RPMI7951 (cell line): ENCODE measurements at regions not wholly inside any gene's neighbourhood (a gene's known extent, or its start where the extent isn't known, plus 50 kb on each side); places are given as distances from the start of the nearest gene placed in this dataset.
"Not testable (repeated sequence)": the region's sequence is repeated elsewhere in the genome, so short reads cannot be mapped to it uniquely, and the experiment has no call there.

Experiments
- DNase-seq: peaks from one replicate; pipeline ENCODE4 v3.0.0-alpha.2; 2012; ENCODE audit warnings: low read depth

DNA sequence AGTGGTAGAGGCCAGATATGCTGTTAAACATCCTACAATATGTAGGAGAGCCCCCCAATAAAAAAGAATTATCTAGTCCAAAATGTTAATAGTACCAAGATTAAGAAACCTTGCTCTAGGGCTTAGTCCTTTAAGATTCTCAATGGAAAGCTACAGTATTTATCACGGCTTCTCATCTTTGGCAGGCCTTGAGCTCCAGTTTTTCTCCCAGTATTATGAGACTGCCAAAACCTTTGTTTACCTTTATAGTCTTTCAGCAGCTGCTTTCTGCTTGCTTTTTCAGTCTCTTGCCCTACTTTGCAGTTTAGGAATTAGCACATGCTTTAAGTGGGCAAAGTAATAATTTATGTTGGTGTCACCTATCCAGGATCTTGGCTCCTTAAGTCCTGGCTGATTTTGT is 59.7 kb downstream of the NHLRC1 start:
- no peak for DNase-seq

DNA sequence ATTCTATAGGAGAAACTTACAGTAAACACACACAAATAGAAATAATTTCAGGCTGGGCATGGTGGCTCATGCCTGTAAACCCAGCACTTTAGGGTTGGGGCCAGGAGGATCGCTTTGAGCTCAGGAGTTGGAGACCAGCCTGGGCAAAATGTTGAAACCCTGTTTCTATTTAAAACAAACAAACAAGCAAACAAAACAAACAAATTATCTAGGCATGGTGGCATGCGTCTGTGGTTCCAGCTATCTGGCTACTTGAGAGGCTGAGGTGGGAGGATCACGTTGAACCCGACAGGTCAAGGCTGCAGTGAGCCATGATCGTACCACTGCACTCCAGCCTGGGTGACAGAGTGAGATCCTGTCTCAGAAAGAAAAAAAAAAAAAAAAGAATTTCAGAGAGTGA is 64.0 kb downstream of the NHLRC1 start:
- DNase-seq, result no peak

DNA sequence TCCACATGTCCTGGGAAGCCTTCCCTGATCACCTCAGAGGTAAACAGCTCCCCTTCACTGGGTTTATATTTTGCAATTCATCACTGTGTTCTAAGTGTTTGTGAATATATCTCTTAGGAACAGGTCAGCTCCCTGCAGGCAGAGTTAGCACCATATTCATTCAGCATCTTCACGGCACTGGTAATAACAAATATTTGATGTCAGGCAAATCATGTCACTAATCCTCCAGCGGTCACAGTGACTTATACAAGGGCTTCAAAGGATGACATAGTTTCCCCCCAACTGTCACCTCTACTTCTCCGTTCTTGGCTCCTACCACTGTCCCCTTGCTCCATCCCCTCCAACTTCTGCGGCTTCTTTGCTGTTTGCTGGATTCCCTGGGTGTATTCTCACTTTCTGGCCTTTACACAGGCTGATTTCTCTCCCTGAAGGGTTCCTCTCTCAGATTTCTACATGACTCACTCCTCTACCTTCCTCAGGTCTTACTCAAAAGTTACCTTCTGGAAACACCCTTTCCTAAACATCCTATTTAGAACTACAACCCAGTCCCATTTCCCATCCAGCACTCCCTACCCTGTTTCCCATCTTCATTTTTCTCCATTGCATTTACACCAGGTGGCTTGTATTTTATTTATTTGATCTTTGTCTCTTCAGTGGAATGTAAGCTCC is 66.6 kb downstream of the NHLRC1 start:
- no peak for DNase-seq

DNA sequence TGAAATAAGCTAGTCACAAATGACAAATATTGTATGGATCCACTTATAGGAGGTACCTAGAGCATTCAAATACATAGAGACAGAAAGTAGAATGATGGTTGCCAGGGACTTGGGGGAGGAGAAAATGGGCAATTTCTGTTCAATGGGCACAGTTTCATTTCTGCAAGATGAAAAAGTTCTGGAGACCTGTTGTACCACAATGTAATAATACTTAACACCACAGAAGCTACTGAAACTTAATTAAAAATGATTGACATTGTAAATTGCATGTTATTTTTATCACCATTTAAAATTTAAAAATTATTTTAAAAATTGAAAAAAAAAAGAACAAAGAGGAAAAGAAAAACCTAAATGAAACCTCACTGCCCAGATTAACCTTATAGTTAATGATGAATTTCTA is 67.4 kb downstream of the NHLRC1 start:
- DNase-seq, result no peak

DNA sequence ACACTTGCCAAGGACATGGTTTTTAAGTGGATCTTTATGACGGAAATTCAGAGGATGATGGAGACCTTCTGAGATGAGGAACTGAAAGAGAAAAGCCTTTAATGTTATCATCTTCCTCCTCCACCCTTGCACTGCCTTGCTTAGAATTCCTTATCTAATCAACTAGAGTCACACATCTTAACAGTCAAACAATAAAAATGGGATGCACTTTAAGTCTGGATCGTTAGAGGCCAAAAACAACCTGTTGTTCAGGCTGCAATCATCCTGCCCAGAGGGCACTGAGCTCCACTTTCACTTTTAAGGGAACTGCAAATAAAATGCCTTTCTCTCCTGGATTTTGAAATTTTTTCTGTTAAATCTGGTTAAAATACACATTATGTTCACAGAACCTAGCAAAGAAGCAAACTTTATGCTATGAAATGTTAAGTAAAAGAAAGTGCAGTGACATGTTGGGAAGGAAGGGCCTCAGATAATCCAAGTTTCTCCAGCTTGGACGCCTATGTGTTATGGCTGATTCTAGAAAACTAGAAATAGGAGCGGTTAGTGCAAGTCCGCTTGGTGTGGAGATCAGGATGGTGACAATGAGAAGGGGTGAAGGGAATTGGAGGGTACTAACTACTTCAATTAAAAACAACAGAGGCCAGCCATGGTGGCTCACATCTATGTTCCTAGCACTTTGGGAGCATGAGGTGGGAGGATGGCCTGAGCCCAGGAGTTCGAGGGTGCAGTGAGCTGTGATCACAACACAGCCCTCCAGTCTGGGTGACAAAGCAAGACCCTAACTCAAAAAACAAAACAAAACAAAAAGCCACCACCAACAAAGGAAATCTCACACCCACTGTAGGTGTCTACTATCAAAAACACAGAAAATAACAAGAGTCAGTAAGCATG is 66.4 kb upstream of the KIF13A start:
- peak; percentile 51 for DNase-seq

DNA sequence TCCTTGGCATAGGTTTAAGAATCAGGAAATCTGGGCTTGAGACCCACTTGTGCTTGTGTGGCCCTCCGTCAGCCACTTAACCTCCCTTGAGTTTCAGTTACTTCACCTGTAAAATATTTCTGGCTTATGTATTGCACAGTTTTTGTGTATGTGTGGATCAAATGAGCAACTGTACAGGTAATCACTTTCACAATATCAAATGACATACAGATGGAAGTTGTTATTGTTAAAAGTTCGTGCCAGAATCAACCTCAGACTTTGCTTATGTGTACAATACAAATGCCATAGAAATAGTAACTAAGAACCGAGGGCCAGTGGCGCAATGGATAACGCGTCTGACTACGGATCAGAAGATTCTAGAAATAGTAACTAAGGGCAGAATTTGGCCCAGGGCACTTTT is 65.6 kb upstream of the KIF13A start:
- DNase-seq, result peak; percentile 53

DNA sequence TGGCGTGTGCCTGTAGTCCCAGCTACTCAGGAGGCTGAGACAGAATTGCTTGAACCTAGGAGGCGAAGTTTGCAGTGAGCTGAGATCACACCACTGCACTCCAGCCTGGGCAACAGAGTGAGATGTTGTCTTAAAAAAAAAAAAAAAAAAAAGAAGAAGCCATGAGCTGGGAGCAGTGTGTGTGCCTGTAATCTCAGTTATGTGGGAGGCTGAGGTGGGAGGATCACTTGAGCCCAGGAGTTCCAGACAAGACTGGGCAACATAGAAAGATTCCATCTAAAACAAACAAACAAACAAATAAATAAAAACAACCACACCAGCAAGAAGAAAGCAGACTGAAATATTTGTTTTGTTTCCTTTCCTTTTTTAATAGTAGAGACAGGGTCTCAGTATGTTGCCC is 62.2 kb upstream of the KIF13A start:
- DNase-seq, result no peak

DNA sequence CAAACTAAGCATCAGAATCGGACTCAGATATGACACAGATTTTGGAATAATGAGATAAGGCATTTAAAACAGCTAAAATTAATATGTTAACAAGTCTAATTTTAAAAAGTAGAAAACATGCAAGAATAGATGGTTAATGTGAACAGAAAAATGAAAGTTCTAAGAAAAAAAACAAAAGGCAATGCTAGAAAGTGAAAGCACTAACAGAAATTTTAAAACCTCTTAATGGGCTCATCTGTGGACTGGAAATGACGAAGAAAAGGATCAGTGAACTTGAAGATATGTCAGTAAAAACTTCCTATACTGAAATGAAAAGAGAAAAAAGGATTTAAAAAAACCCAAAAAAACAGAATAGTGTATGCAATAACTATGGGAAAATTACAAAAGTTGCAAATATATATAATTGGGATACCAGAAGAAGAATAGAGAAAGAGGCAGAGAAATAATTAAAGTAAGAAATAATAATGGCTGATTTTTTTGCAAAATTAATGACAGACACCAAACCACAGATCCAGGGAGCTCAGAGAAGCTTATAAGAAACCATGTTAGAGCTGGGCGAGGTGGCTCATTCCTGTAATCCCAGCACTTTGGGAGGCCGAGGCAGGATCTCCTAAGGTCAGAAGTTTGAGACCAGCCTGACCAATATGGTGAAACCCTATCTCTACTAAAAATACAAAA is 61.7 kb upstream of the KIF13A start:
- no peak for DNase-seq

DNA sequence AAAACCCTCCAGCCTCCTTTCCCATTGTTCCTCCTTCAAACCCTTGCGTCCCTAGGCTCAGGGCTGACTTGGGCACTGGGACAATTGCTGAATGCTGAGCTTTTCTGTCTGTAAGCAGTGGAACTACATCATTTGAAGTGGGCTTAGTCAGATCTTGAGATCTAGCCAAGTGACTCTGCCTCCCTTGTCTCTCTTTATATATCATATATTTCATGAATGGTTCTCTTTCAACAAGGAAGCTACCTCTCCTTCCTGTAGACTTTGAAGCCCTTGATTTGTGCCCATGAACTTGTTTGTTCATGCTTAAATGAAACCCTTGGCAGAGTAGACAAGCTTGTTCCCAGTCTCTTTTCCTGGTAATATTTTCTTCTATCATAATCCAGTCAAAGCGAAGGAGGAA is 60.0 kb upstream of the KIF13A start:
- peak; percentile 46 for DNase-seq

DNA sequence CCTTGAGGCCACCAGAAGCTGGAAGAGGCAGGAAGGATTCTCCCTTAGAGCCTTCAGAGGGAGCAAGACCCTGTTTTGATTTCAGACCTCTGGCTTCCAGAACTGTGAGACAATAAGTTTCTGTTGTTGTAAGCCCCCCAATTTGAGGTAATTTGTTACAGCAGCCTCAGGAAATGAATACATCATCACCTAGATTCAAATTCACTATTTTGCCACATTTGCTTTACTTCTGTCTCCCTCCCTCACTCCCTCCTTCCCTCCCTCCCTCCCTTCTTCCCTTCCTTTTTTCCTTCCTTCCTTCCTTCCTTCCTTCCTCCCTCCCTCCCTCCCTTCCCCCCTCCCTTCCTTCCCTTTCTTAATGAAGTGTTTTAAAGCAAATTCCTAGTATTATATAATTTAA is 58.1 kb upstream of the KIF13A start:
- DNase-seq, result no peak

DNA sequence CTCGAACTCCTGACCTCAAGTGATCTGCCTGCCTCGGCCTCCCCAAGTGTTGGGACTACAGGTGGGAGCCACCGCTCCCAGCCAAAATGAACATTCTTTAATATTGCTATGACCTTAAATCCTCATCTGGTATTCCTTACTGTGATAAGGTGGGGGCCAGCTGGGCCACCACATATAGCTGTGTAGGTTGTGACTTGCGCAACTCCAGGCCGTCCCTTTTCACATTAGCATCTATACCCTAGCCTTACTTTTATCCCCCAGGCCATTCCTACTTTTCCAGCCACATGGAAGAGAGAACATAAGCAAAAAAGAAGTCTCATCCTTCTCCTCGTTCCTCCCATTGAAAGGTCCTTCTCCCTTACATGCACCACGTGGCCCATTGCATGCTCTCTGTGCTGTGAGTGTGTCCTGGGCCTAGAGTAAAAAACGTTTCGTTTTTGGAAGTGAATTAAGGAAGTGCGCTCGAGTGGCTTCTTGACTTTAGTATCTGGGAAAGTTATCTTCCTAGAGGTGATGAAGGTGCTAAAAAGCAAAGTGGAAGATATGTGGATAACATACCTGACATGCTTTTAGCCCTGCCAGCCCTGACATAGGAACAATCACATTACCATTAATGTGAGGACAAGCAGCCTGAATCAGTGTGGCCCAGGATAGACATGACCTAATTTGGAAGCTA is 56.8 kb upstream of the KIF13A start:
- peak; percentile 11 for DNase-seq

DNA sequence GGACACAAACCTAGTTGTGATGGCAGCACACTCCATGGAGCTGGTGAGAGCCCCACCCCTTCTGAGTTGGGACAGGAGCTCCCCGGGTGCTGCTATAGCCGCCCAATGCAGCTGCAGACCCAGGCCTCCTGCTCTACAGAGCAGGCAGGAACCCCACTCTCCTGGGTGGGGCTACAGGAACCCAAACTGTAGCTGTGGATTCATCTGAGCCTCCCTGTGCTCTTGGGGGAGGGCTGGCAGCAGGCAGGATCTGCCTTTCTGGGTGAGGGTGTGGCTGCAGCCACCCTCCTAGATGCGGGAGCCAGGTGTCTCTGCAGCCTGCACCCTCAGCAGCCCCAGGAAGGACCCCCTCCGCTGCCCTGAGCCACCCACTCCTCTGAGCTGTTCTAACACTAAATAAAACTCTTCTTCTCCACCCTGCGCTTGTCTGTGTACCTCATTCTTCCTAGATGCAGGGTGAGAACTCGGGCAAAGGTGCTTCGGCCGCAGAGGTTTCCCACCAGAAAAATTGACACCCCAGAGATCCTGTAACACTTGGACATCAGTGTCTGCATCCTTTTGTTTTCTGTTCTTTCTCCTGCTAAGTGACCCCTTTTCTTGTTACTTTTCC is 55.2 kb upstream of the KIF13A start:
- no peak for DNase-seq

DNA sequence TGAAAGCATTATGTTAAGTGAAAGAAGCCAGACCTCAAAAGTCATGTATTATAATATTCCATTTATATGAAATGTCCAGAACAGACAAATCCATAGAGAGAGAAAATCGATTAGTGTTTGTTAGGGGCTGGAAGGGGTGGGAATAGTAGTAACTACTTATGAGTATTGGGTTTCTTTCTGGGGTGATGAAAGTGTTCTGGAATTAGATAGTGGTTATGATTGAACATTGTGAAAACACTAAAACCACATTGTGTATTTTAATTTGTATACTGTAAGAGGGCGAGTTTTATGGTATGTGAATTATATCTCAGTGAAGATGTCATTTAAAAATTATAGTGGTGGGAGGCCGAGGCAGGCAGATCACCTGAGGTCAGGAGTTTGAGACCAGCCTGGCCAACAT is 52.0 kb upstream of the KIF13A start:
- DNase-seq, result no peak

DNA sequence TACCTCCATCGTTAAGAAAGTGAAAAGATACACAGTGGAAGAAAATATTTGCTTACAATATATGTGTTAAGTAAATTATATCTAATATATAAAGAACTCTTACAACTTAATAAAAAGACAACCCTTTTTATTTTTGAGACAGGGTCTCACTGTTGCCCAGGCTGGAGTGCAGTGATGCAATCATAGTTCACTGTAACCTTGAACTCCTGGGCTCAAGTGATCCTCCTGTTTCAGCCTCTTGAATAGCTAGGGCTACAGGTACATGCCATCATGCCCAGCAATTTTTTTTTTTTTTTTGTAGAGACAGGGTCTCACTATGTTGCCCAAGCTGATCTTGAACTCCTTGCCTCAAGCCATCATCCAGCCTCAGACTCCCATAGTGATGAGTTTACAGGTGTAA is 50.8 kb upstream of the KIF13A start:
- DNase-seq, result not testable (repeated sequence)
